Lower leg skin (tissue), 4 donors: ENCODE measurements at regions not wholly inside any gene's neighbourhood (a gene's known extent, or its start where the extent isn't known, plus 50 kb on each side); places are given as distances from the start of the nearest gene placed in this dataset.

Experiments
- DNase-seq, 2 donors: peaks; one replicate each; pipeline ENCODE4 v3.0.0-alpha.2; 2019; ENCODE audit warnings: low spot score in 2 of 2
- H3K4me3 ChIP-seq: fragments of 200-600 bp; sonication (generic); 2 replicates; pipeline ENCODE4 v1.5.1; 2017; ENCODE audit warnings: mild to moderate bottlenecking, low read depth; ENCODE audit not compliant: poor library complexity, severe bottlenecking
- POLR2A ChIP-seq, 2 donors: fragments of 450-650 bp; IDR thresholded peaks; one replicate each; pipeline ENCODE4 v1.6.1; 2016 to 2017; ENCODE audit warnings: antibody characterized with exemption in 2 of 2, mild to moderate bottlenecking in 1 of 2, moderate library complexity in 1 of 2
- whole genome bisulfite sequencing, 2 donors: methylation state at CpG; one replicate each; pipeline ENCODE4 v1.1.5; 2018; 5-methylcytosine and 5-hydroxymethylcytosine counted together
- intact Hi-C: fragments of 100-400 bp; cut with DNase I; formaldehyde crosslinking; loops from one replicate; pipeline ENCODE4 v1.15.0; 2023; ENCODE audit warnings: low total_unique reads
- TF ChIP-seq, protein P1 (sequence below), 3 donors: fragments of 450-650 bp; IDR thresholded peaks; one replicate each; pipeline ENCODE4 v1.5.1; 2016; ENCODE audit warnings: antibody characterized with exemption in 3 of 3, mild to moderate bottlenecking in 3 of 3, moderate library complexity in 2 of 3

- WGBS, 2 donors: 76 to 81% methylated on average over 4 of the region's 4 CpGs
- no peak overlapping the region for H3K4me3 ChIP-seq
- intact Hi-C loops: no loop called here
- no peak for DNase-seq
- TF ChIP-seq POLR2A (IDR thresholded peaks at IDR 0.05): no peak
- TF ChIP-seq, protein P1, sequence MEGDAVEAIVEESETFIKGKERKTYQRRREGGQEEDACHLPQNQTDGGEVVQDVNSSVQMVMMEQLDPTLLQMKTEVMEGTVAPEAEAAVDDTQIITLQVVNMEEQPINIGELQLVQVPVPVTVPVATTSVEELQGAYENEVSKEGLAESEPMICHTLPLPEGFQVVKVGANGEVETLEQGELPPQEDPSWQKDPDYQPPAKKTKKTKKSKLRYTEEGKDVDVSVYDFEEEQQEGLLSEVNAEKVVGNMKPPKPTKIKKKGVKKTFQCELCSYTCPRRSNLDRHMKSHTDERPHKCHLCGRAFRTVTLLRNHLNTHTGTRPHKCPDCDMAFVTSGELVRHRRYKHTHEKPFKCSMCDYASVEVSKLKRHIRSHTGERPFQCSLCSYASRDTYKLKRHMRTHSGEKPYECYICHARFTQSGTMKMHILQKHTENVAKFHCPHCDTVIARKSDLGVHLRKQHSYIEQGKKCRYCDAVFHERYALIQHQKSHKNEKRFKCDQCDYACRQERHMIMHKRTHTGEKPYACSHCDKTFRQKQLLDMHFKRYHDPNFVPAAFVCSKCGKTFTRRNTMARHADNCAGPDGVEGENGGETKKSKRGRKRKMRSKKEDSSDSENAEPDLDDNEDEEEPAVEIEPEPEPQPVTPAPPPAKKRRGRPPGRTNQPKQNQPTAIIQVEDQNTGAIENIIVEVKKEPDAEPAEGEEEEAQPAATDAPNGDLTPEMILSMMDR (IDR thresholded peaks at IDR 0.05): no peak
These were observed 433.8 kb downstream of the PRKD1 start for GRCh38 chr14:29493849-29494248.

GRCh38 chr14:29494312-29494711, 433.3 kb downstream of the PRKD1 start:
- 68 to 73% methylated on average over 1 of the region's 1 CpG for WGBS, 2 donors
- no peak for DNase-seq

GRCh38 chr14:29503903-29504302, 423.7 kb downstream of the PRKD1 start:
- no peak overlapping the region for H3K4me3 ChIP-seq
- no peak for DNase-seq
- intact Hi-C loops: no loop called here
- TF ChIP-seq, protein P1 (IDR thresholded peaks at IDR 0.05): no peak
- TF ChIP-seq POLR2A (IDR thresholded peaks at IDR 0.05): no peak

More at GRCh38 chr14:29494312-29494711, 433.3 kb downstream of the PRKD1 start:
- intact Hi-C loops: no loop called here
- H3K4me3 ChIP-seq: no peak overlapping the region
- TF ChIP-seq, protein P1 (IDR thresholded peaks at IDR 0.05): no peak
- TF ChIP-seq POLR2A (IDR thresholded peaks at IDR 0.05): no peak

DNA sequence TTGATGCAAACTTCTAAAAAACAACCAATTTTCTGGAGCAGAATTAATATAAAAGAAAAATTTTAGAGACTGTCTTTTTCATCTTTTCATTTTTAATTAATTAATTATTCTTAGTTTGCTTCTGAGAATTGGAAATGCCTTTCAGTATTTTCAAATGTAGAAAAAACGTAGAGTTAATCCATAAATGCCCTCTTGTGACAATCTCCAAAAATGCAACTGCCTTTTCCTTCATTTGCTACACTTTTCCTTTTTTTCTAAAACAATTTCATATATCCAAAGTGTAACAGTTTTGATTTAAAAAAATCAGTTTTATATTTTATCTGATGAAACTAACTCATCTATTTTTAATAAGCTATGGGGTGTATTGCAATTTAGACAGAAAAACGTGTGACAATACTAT, 409.3 kb downstream of the PRKD1 start:
- TF ChIP-seq POLR2A (IDR thresholded peaks at IDR 0.05): no peak
- no peak for DNase-seq
- H3K4me3 ChIP-seq: no peak overlapping the region
- WGBS, 2 donors: 28% methylated on average over 2 of the region's 2 CpGs
- intact Hi-C loops: no loop called here

DNA sequence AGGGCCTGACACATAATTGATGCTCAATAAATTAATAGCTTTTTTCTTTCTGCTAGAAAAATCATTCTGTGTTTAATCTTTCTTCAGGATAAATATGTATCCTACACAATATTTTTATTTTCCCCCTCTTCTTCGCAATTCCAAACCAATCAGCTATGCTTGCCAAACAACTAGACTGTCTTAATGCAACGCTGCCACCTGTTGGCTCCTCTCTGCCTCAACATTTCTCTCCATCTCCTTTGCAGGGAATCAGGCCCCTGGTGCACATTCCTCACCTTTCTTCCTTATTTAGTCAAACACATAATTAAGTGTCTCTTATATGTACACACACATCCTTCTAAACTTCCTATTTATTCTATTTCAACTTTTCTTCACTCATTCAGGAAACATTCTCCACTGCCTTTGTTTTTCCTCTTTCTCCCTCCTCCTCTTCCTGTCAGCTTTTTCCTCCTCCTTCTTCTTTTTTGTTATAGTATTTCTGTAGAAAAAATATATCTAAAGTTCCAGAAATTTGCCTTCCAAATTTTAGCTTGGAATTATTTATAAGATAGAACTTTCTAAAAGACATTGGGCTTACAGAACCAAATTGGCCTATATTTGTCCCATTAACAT, 406.0 kb downstream of the PRKD1 start:
- no peak for DNase-seq
- intact Hi-C loops: no loop called here
- WGBS, 2 donors: 41 to 45% methylated on average over 2 of the region's 2 CpGs
- H3K4me3 ChIP-seq: no peak overlapping the region
- TF ChIP-seq, protein P1 (IDR thresholded peaks at IDR 0.05): no peak
- TF ChIP-seq POLR2A (IDR thresholded peaks at IDR 0.05): no peak
